HCT116 (cell line): ENCODE measurements at regions not wholly inside any gene's neighbourhood (a gene's known extent, or its start where the extent isn't known, plus 50 kb on each side); places are given as distances from the start of the nearest gene placed in this dataset.

Experiments
- ATAC-seq: fragments of 200-7000 bp; cut with Tn5 transposase; 2 replicates; pipeline ENCODE4 v1.9.1; 2020; ENCODE audit warnings: mild to moderate bottlenecking, moderate library complexity
- BruUV-seq: library from RNA; stranded (reverse); fragments of 400-500 nt; replicated peaks from 2 replicates; lab custom pipeline; 2021; lab: Mats Ljungman, UMichigan
- CTCF ChIA-PET: fragments of 300-600 bp; sonication (Branson Sonifier 250); formaldehyde crosslinking; loops from one replicate; lab custom pipeline; 2021; ENCODE audit warnings: antibody characterized with exemption; lab: Charles Lee
- POLR2A ChIA-PET: fragments of 300-600, 350-600 bp; sonication (Branson Sonifier 250); formaldehyde crosslinking; loops from one replicate; lab custom pipeline; 2021; ENCODE audit warnings: antibody characterized with exemption; lab: Charles Lee
- RAD21 ChIA-PET, 2 experiments: fragments of 300-600 bp; sonication (Branson Sonifier 250); formaldehyde crosslinking; loops; one replicate each; lab custom pipeline; 2023; ENCODE audit warnings: low total read pairs in 2 of 2; ENCODE audit not compliant: uncharacterized antibody in 2 of 2, unreplicated experiment in 2 of 2, low non-redundant PET in 1 of 2; lab: Charles Lee
- DNase-seq: peaks from one replicate; pipeline ENCODE4 v3.0.0-alpha.2; 2010; ENCODE audit warnings: low read depth, low spot score
- H2AFZ ChIP-seq: fragments of 200-600 bp; shearing (Covaris generic), sonication (generic); 2 replicates; pipeline ENCODE4 v1.6.1; 2017; ENCODE audit warnings: low read depth, mixed run types, mixed read lengths, antibody characterized with exemption, low read length; ENCODE audit not compliant: poor library complexity, severe bottlenecking
- H3K27ac ChIP-seq: 2 replicates; pipeline ENCODE4 v1.5.1; 2012; ENCODE audit warnings: low read depth, low read length
- H3K27me3 ChIP-seq: fragments of 200-600 bp; sonication (generic); 2 replicates; pipeline ENCODE4 v1.6.1; 2016; ENCODE audit warnings: mixed run types, low read length, mixed read lengths; ENCODE audit not compliant: insufficient read depth
- H3K36me3 ChIP-seq, 2 experiments: fragments of 200-500 bp in 1 of 2; fragments of 200-600 bp in 1 of 2; sonication (Bioruptor generic) in 1 of 2; sonication (generic) in 1 of 2; 2 replicates each; pipeline versions ENCODE4 v1.5.1 to v1.6.1; 2014 to 2016; ENCODE audit warnings: low read length in 2 of 2, inconsistent platforms in 1 of 2, mixed read lengths in 1 of 2, mixed run types in 1 of 2; ENCODE audit not compliant: insufficient read depth in 2 of 2, control insufficient read depth in 1 of 2
- H3K4me1 ChIP-seq, 2 experiments: fragments of 200-600 bp in 1 of 2; sonication (generic) in 1 of 2; 2 replicates each; pipeline versions ENCODE4 v1.5.1 to v1.6.1; 2012 to 2017; ENCODE audit warnings: low read length in 2 of 2, inconsistent platforms in 1 of 2, mild to moderate bottlenecking in 1 of 2, mixed read lengths in 1 of 2, mixed run types in 1 of 2, moderate library complexity in 1 of 2; ENCODE audit not compliant: insufficient read depth in 2 of 2, control insufficient read depth in 1 of 2
- H3K4me2 ChIP-seq: fragments of 200-600 bp; sonication (generic); 2 replicates; pipeline ENCODE4 v1.6.1; 2017; ENCODE audit warnings: mixed run types, low read length, mixed read lengths
- H3K4me3 ChIP-seq, 2 experiments: fragments of 200-600 bp in 1 of 2; sonication (generic) in 1 of 2; replicated peaks in 1 of 2; 2 replicates each; pipeline ENCODE4 v1.5.1; 2011 to 2016; ENCODE audit warnings: low read length in 2 of 2, control low read depth in 1 of 2, low read depth in 1 of 2, mild to moderate bottlenecking in 1 of 2, mixed read lengths in 1 of 2, mixed run types in 1 of 2
- H3K79me2 ChIP-seq: fragments of 200-600 bp; sonication (generic); 2 replicates; pipeline ENCODE4 v1.6.1; 2017; ENCODE audit warnings: mild to moderate bottlenecking, mixed run types, low read length, moderate library complexity, mixed read lengths; ENCODE audit not compliant: insufficient read depth
- H3K9ac ChIP-seq: fragments of 200-600 bp; sonication (generic); 2 replicates; pipeline ENCODE4 v1.6.1; 2016; ENCODE audit warnings: low read length, mixed read lengths
- H3K9me2 ChIP-seq: fragments of 200-600 bp; sonication (generic), shearing (Covaris generic); 2 replicates; pipeline ENCODE4 v1.6.1; 2017; ENCODE audit warnings: mixed run types, mild to moderate bottlenecking, moderate library complexity; ENCODE audit not compliant: insufficient read depth
- H3K9me3 ChIP-seq, 2 experiments: fragments of 200-500 bp in 1 of 2; fragments of 200-600 bp in 1 of 2; sonication (Bioruptor generic) in 1 of 2; sonication (generic) in 1 of 2; 2 replicates each; pipeline ENCODE4 v1.6.1; 2014 to 2017; ENCODE audit warnings: low read length in 2 of 2, mixed read lengths in 2 of 2, inconsistent platforms in 1 of 2, low read depth in 1 of 2, mild to moderate bottlenecking in 1 of 2, mixed run types in 1 of 2, moderate library complexity in 1 of 2; ENCODE audit not compliant: control insufficient read depth in 1 of 2, insufficient read depth in 1 of 2
- H4K20me1 ChIP-seq: fragments of 200-600 bp; sonication (generic), shearing (Covaris generic); 2 replicates; pipeline ENCODE4 v1.6.1; 2017; ENCODE audit warnings: mixed run types, mild to moderate bottlenecking, moderate library complexity; ENCODE audit not compliant: insufficient read depth
- EZH2 ChIP-seq: fragments of 200-600 bp; sonication (generic); IDR thresholded peaks from 2 replicates; pipeline ENCODE4 v1.6.1; 2017; ENCODE audit warnings: antibody characterized with exemption, mixed run types
- EZH2phosphoT487 ChIP-seq: fragments of 200-600 bp; IDR thresholded peaks from 2 replicates; pipeline ENCODE4 v1.6.1; 2018; ENCODE audit warnings: antibody characterized with exemption, borderline replicate concordance
- POLR2AphosphoS5 ChIP-seq: IDR thresholded peaks from 2 replicates; pipeline ENCODE4 v1.6.1; 2011; ENCODE audit warnings: mild to moderate bottlenecking, low read depth, low read length, moderate library complexity
- SIN3A ChIP-seq: IDR thresholded peaks from 2 replicates; pipeline ENCODE4 v1.6.1; 2012; ENCODE audit warnings: low read depth
- SP1 ChIP-seq: IDR thresholded peaks from 2 replicates; pipeline ENCODE4 v1.6.1; 2012; ENCODE audit warnings: low read depth
- TCF7L2 ChIP-seq: IDR thresholded peaks from 2 replicates; pipeline ENCODE4 v1.7.0; 2011; ENCODE audit warnings: borderline replicate concordance, inconsistent platforms; ENCODE audit not compliant: insufficient read depth, insufficient read length; ENCODE audit errors: extremely low read depth
- YY1 ChIP-seq: IDR thresholded peaks from 2 replicates; pipeline ENCODE4 v1.6.1; 2011; ENCODE audit warnings: low read length, low read depth, moderate library complexity, mild to moderate bottlenecking; ENCODE audit not compliant: insufficient replicate concordance; ENCODE audit errors: extremely low read depth
- intact Hi-C: fragments of 100-400 bp; cut with micrococcal nuclease; formaldehyde crosslinking; loops from 2 replicates; pipeline ENCODE4 v1.10.0; 2022
- TF ChIP-seq, protein P1 (sequence below): IDR thresholded peaks from 2 replicates; pipeline ENCODE4 v1.6.1; 2012
- TF ChIP-seq, protein P2 (sequence below), 3 experiments: fragments of 200-600 bp in 1 of 3; sonication (generic) in 1 of 3; IDR thresholded peaks in 2 of 3; conservative IDR thresholded peaks in 1 of 3; 2 replicates each; pipeline ENCODE4 v1.5.1; 2012 to 2017; ENCODE audit warnings: low read depth in 2 of 3, low read length in 2 of 3, antibody characterized with exemption in 1 of 3, borderline replicate concordance in 1 of 3, control low read depth in 1 of 3, mild to moderate bottlenecking in 1 of 3, mixed read lengths in 1 of 3, mixed run types in 1 of 3, moderate library complexity in 1 of 3; ENCODE audit not compliant: insufficient read depth in 1 of 3
- TF ChIP-seq, protein P3 (sequence below): IDR thresholded peaks from 2 replicates; pipeline ENCODE4 v1.6.1; 2011; ENCODE audit warnings: mild to moderate bottlenecking, low read length, moderate library complexity; ENCODE audit not compliant: insufficient replicate concordance; ENCODE audit errors: extremely low read depth
- TF ChIP-seq, protein P4 (sequence below): IDR thresholded peaks from 2 replicates; pipeline ENCODE4 v1.6.1; 2012; ENCODE audit warnings: low read depth

DNA sequence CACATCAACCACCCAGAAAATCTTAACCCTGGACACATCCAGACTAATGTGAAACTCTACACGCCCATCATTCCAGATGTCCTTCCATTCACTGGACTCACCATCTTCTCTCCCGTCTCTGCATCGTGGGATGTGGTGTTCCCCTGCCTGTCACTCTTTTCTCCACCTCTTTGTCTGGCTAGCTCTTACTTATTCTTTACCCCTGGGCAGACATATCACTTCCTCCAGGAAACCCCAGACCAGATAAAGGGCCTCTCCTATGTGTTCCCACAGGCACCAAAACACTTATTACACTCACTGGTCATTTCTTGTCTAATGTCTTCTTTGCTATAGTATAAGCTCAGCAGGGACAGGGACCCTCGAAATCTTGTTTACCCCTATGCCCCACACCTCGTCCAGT, 109.3 kb upstream of the IPO5 start:
- RAD21 ChIA-PET: interaction anchor here in 1 of 2 experiments (0.7 kb wide), 1 partner anchor 58 kb away, joined by 5 read pairs; no protein-coding TSS in a partner anchor
- DNase-seq (no peak), ATAC-seq (no peak)
- no peaks in the 10 kb centered on the region for H3K36me3 ChIP-seq
- H3K4me1 ChIP-seq: no peaks in the 10 kb centered on the region
- no peak overlapping the region for H3K27ac ChIP-seq
- TF ChIP-seq SP1 (no peak), EZH2phosphoT487 (no peak), POLR2AphosphoS5 (no peak), YY1 (no peak), TCF7L2 (no peak), EZH2 (no peak), SIN3A (no peak)
- TF ChIP-seq, protein P1, sequence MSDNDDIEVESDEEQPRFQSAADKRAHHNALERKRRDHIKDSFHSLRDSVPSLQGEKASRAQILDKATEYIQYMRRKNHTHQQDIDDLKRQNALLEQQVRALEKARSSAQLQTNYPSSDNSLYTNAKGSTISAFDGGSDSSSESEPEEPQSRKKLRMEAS: no peak
- TF ChIP-seq, protein P2, sequence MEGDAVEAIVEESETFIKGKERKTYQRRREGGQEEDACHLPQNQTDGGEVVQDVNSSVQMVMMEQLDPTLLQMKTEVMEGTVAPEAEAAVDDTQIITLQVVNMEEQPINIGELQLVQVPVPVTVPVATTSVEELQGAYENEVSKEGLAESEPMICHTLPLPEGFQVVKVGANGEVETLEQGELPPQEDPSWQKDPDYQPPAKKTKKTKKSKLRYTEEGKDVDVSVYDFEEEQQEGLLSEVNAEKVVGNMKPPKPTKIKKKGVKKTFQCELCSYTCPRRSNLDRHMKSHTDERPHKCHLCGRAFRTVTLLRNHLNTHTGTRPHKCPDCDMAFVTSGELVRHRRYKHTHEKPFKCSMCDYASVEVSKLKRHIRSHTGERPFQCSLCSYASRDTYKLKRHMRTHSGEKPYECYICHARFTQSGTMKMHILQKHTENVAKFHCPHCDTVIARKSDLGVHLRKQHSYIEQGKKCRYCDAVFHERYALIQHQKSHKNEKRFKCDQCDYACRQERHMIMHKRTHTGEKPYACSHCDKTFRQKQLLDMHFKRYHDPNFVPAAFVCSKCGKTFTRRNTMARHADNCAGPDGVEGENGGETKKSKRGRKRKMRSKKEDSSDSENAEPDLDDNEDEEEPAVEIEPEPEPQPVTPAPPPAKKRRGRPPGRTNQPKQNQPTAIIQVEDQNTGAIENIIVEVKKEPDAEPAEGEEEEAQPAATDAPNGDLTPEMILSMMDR (IDR thresholded peaks at IDR 0.05 in 2 of 3, conservative IDR thresholded peaks at IDR 0.05 in 1 of 3; ENCODE audit: borderline replicate concordance in 1 of 3, insufficient read depth in 1 of 3, low read depth in 2 of 3, low read length in 2 of 3): no peak
- TF ChIP-seq, protein P3, sequence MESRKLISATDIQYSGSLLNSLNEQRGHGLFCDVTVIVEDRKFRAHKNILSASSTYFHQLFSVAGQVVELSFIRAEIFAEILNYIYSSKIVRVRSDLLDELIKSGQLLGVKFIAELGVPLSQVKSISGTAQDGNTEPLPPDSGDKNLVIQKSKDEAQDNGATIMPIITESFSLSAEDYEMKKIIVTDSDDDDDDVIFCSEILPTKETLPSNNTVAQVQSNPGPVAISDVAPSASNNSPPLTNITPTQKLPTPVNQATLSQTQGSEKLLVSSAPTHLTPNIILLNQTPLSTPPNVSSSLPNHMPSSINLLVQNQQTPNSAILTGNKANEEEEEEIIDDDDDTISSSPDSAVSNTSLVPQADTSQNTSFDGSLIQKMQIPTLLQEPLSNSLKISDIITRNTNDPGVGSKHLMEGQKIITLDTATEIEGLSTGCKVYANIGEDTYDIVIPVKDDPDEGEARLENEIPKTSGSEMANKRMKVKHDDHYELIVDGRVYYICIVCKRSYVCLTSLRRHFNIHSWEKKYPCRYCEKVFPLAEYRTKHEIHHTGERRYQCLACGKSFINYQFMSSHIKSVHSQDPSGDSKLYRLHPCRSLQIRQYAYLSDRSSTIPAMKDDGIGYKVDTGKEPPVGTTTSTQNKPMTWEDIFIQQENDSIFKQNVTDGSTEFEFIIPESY: no peak
- TF ChIP-seq, protein P4, sequence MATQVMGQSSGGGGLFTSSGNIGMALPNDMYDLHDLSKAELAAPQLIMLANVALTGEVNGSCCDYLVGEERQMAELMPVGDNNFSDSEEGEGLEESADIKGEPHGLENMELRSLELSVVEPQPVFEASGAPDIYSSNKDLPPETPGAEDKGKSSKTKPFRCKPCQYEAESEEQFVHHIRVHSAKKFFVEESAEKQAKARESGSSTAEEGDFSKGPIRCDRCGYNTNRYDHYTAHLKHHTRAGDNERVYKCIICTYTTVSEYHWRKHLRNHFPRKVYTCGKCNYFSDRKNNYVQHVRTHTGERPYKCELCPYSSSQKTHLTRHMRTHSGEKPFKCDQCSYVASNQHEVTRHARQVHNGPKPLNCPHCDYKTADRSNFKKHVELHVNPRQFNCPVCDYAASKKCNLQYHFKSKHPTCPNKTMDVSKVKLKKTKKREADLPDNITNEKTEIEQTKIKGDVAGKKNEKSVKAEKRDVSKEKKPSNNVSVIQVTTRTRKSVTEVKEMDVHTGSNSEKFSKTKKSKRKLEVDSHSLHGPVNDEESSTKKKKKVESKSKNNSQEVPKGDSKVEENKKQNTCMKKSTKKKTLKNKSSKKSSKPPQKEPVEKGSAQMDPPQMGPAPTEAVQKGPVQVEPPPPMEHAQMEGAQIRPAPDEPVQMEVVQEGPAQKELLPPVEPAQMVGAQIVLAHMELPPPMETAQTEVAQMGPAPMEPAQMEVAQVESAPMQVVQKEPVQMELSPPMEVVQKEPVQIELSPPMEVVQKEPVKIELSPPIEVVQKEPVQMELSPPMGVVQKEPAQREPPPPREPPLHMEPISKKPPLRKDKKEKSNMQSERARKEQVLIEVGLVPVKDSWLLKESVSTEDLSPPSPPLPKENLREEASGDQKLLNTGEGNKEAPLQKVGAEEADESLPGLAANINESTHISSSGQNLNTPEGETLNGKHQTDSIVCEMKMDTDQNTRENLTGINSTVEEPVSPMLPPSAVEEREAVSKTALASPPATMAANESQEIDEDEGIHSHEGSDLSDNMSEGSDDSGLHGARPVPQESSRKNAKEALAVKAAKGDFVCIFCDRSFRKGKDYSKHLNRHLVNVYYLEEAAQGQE: no peak
- peaks cover 5% of the 10 kb centered on the region; the same call in 1 of the 2 replicates for H3K27me3 ChIP-seq
- H3K9me2 ChIP-seq: no peaks in the 10 kb centered on the region
- CTCF ChIA-PET: interaction anchor here (1.1 kb wide), 1 partner anchor 12 kb away, joined by 3 read pairs; no protein-coding TSS in a partner anchor
- H3K79me2 ChIP-seq: no peaks in the 10 kb centered on the region
- no peaks in the 10 kb centered on the region for H4K20me1 ChIP-seq
- no peak overlapping the region for H2AFZ ChIP-seq
- no peak overlapping the region for H3K4me2 ChIP-seq
- no peak overlapping the region for H3K9ac ChIP-seq
- POLR2A ChIA-PET: no interaction called here
- H3K9me3 ChIP-seq: no peaks in the 10 kb centered on the region
- intact Hi-C loops: no loop called here
- H3K4me3 ChIP-seq: no peak overlapping the region
- no TSS peak for BruUV-seq
